Upper lobe of left lung (tissue), 6 donors: ENCODE measurements at regions not wholly inside any gene's neighbourhood (a gene's known extent, or its start where the extent isn't known, plus 50 kb on each side); places are given as distances from the start of the nearest gene placed in this dataset.
A peak's percentile ranks its signal among the peaks of the same experiment; 100 is the strongest.

Experiments used
- ATAC-seq, 2 donors: fragments of 200-7000 bp; cut with Tn5 transposase; one replicate each; pipeline ENCODE4 v1.9.1; 2022; ENCODE audit warnings: mild to moderate bottlenecking in 2 of 2, moderate library complexity in 2 of 2; ENCODE audit not compliant: low FRiP score in 2 of 2
- DNase-seq, 2 donors: peaks; one replicate each; pipeline ENCODE4 v3.0.0-alpha.2; 2019 to 2020
- H3K27ac ChIP-seq, 4 donors: fragments of 200-600 bp; sonication (generic); one replicate each; pipeline ENCODE4 v1.5.1; 2016 to 2019
- H3K27me3 ChIP-seq, 4 donors: fragments of 200-600 bp; sonication (generic); one replicate each; pipeline ENCODE4 v1.5.1; 2017 to 2019
- H3K36me3 ChIP-seq, 4 donors: fragments of 200-600 bp; sonication (generic); one replicate each; pipeline ENCODE4 v1.5.1; 2016 to 2019
- H3K4me1 ChIP-seq, 4 donors: fragments of 200-600 bp; sonication (generic); one replicate each; pipeline ENCODE4 v1.5.1; 2018 to 2019
- H3K4me3 ChIP-seq, 4 donors: fragments of 200-600 bp; sonication (generic); one replicate each; pipeline ENCODE4 v1.5.1; 2017 to 2019; ENCODE audit warnings: mild to moderate bottlenecking in 2 of 4, moderate library complexity in 1 of 4
- H3K9me3 ChIP-seq, 4 donors: fragments of 200-600 bp; sonication (generic); one replicate each; pipeline ENCODE4 v1.5.1; 2018 to 2019
- EP300 ChIP-seq, 4 donors: sonication (generic); formaldehyde crosslinking; IDR thresholded peaks; one replicate each; pipeline ENCODE4 v1.5.1; 2017; ENCODE audit warnings: antibody characterized with exemption in 4 of 4, control low read depth in 2 of 4
- POLR2A ChIP-seq, 4 donors: fragments of 450-650 bp; IDR thresholded peaks; one replicate each; pipeline ENCODE4 v1.5.1; 2016 to 2017; ENCODE audit warnings: antibody characterized with exemption in 4 of 4, mild to moderate bottlenecking in 2 of 4
- POLR2AphosphoS5 ChIP-seq, 2 donors: sonication (generic); formaldehyde crosslinking; IDR thresholded peaks; one replicate each; pipeline ENCODE4 v1.5.1; 2017; ENCODE audit warnings: antibody characterized with exemption in 2 of 2
- WGBS, 2 donors: methylation state at CpG; one replicate each; pipeline ENCODE4 v1.1.5; 2017 to 2018; 5-methylcytosine and 5-hydroxymethylcytosine counted together
- TF ChIP-seq, protein P1 (sequence below), 6 experiments: fragments of 450-650 bp in 4 of 6; fragments of 200-600 bp in 2 of 6; sonication (generic) in 2 of 6; IDR thresholded peaks; one replicate each; pipeline ENCODE4 v1.5.1; 2016 to 2019; ENCODE audit warnings: antibody characterized with exemption in 6 of 6
- donor health status: DM: no; HTN: no; CAD: no; lungs with moderate emphysema.
- donor health status: DM: no; HTN: yes; CAD: no; lungs with severe emphysema.

- WGBS, 2 donors: 66 to 81% methylated on average over 6 of the region's 6 CpGs
- Histone ChIP-seq H3K27ac (no peak overlapping the region), H3K4me3 (no peak overlapping the region), H3K9me3 (no peaks in the 10 kb centered on the region), H3K36me3 (no peaks in the 10 kb centered on the region), H3K4me1 (no peaks in the 10 kb centered on the region), H3K27me3 (no peaks in the 10 kb centered on the region)
- no peak for TF ChIP-seq POLR2AphosphoS5 (IDR thresholded peaks at IDR 0.05)
- no peak for TF ChIP-seq POLR2A (IDR thresholded peaks at IDR 0.05)
- TF ChIP-seq EP300 (IDR thresholded peaks at IDR 0.05): no peak
- TF ChIP-seq, protein P1, sequence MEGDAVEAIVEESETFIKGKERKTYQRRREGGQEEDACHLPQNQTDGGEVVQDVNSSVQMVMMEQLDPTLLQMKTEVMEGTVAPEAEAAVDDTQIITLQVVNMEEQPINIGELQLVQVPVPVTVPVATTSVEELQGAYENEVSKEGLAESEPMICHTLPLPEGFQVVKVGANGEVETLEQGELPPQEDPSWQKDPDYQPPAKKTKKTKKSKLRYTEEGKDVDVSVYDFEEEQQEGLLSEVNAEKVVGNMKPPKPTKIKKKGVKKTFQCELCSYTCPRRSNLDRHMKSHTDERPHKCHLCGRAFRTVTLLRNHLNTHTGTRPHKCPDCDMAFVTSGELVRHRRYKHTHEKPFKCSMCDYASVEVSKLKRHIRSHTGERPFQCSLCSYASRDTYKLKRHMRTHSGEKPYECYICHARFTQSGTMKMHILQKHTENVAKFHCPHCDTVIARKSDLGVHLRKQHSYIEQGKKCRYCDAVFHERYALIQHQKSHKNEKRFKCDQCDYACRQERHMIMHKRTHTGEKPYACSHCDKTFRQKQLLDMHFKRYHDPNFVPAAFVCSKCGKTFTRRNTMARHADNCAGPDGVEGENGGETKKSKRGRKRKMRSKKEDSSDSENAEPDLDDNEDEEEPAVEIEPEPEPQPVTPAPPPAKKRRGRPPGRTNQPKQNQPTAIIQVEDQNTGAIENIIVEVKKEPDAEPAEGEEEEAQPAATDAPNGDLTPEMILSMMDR (IDR thresholded peaks at IDR 0.05): no peak
- no peak for DNase-seq
- no peak for ATAC-seq
These were observed 92.0 kb upstream of the CARD11 start for GRCh38 chr7:3135626-3136025.

GRCh38 chr7:3138206-3138605, 94.5 kb upstream of the CARD11 start:
- Histone ChIP-seq H3K36me3 (no peaks in the 10 kb centered on the region), H3K4me3 (no peak overlapping the region), H3K9me3 (no peaks in the 10 kb centered on the region), H3K4me1 (no peaks in the 10 kb centered on the region), H3K27me3 (no peaks in the 10 kb centered on the region), H3K27ac (no peak overlapping the region)
- ATAC-seq (no peak), DNase-seq (no peak)
- WGBS, 2 donors: 89 to 92% methylated on average over 6 of the region's 6 CpGs
- no peak for TF ChIP-seq POLR2AphosphoS5 (IDR thresholded peaks at IDR 0.05)
- no peak for TF ChIP-seq POLR2A (IDR thresholded peaks at IDR 0.05)
- TF ChIP-seq, protein P1 (IDR thresholded peaks at IDR 0.05): no peak
- no peak for TF ChIP-seq EP300 (IDR thresholded peaks at IDR 0.05)

DNA sequence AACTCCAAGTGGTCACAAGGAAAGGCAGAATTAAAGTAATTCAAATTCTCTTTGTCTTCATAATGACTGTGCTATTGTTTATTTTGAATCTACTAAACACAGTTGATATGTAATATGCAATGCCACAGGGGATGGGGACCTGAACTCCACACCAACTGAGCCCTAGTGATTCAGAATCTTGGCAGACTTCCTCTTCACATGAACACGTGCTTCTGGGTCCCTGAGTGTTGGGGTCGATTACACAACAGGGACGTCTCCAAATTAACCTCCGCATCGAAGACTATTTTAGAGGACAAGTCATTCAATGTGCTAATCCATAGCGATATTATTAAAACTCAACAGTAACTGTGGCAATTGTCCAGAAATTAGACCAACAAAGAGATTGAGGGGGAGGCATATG, 95.3 kb upstream of the CARD11 start:
- whole genome bisulfite sequencing, 2 donors: 54 to 59% methylated on average over 6 of the region's 6 CpGs
- no peak for ATAC-seq
- TF ChIP-seq POLR2A (IDR thresholded peaks at IDR 0.05) (no peak), EP300 (IDR thresholded peaks at IDR 0.05) (no peak), POLR2AphosphoS5 (IDR thresholded peaks at IDR 0.05) (no peak)
- TF ChIP-seq, protein P1 (IDR thresholded peaks at IDR 0.05): no peak
- no peak overlapping the region for H3K27ac ChIP-seq
- no peaks in the 10 kb centered on the region for H3K27me3 ChIP-seq
- no peaks in the 10 kb centered on the region for H3K9me3 ChIP-seq
- H3K4me3 ChIP-seq: no peak overlapping the region
- H3K4me1 ChIP-seq: no peaks in the 10 kb centered on the region
- DNase-seq: no peak
- H3K36me3 ChIP-seq: no peaks in the 10 kb centered on the region

- DNase-seq (no peak), ATAC-seq (no peak)
- no peaks in the 10 kb centered on the region for H3K4me1 ChIP-seq
- TF ChIP-seq POLR2A (IDR thresholded peaks at IDR 0.05): no peak
- no peak for TF ChIP-seq POLR2AphosphoS5 (IDR thresholded peaks at IDR 0.05)
- TF ChIP-seq, protein P1 (IDR thresholded peaks at IDR 0.05): no peak
- TF ChIP-seq EP300 (IDR thresholded peaks at IDR 0.05): no peak
- no peak overlapping the region for H3K4me3 ChIP-seq
- no peaks in the 10 kb centered on the region for H3K27me3 ChIP-seq
- H3K27ac ChIP-seq: no peak overlapping the region
- no peaks in the 10 kb centered on the region for H3K36me3 ChIP-seq
- no peaks in the 10 kb centered on the region for H3K9me3 ChIP-seq
- WGBS, 2 donors: 58 to 60% methylated on average over 5 to 6 of the region's 6 CpGs
These were observed 97.2 kb upstream of the CARD11 start for GRCh38 chr7:3140834-3141233.

DNA sequence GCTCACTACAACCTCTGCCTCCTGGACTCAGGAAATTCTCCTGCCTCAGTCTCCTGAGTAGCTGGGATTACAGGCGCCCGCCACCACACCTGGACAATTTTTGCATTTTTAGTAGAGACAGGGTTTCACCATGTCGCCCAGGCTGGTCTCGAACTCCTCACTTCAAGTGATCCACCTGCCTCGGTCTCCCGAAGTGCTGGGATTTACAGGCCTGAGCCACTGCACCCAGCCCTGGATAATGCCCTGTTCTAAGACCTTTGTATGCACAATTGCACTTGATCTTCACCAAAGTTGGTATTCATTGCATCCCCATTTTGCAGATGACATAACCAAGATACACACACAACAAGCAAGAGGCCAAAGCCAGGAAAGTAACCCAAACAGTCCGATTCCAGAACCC, 97.7 kb upstream of the CARD11 start:
- no peak overlapping the region for H3K4me3 ChIP-seq
- no peaks in the 10 kb centered on the region for H3K27me3 ChIP-seq
- DNase-seq (peak in 1 of 2 donors; percentile 7), ATAC-seq (no peak)
- H3K27ac ChIP-seq: no peak overlapping the region
- TF ChIP-seq POLR2A (IDR thresholded peaks at IDR 0.05) (no peak), EP300 (IDR thresholded peaks at IDR 0.05) (no peak), POLR2AphosphoS5 (IDR thresholded peaks at IDR 0.05) (no peak)
- TF ChIP-seq, protein P1 (IDR thresholded peaks at IDR 0.05): no peak
- no peaks in the 10 kb centered on the region for H3K4me1 ChIP-seq
- WGBS, 2 donors: 77 to 98% methylated on average over 5 to 7 of the region's 7 CpGs
- no peaks in the 10 kb centered on the region for H3K9me3 ChIP-seq
- no peaks in the 10 kb centered on the region for H3K36me3 ChIP-seq
